ENCODE measurements at regions not wholly inside any gene's neighbourhood (a gene's known extent, or its start where the extent isn't known, plus 50 kb on each side); places are given as distances from the start of the nearest gene placed in this dataset.

DNA sequence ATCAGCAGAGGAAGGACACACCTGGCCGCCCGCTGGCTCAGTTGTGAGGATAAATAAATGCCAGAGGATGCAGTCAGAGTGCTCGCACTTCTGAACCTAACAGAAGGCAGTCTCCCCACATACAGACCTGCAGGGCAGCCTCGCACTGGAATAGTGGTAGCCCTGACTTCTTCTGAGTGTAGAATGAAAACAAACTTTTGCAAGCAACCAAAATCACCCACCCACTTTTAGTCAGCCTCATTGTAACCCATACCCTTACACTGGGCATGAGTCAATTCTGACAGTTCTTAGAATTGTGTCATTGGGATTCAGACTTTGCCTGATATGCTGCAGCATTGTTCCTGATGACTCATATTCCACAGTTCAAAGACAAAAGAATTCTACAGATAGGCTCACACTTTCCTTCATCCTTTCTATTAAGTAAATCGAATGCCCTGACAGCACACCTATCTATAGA is 167.0 kb upstream of the CDK1 start:
- ATAC-seq (ENCODE audit: low FRiP score) (peak; percentile 51), DNase-seq (ENCODE audit: low spot score) (no peak)
- TF ChIP-seq, protein P1, sequence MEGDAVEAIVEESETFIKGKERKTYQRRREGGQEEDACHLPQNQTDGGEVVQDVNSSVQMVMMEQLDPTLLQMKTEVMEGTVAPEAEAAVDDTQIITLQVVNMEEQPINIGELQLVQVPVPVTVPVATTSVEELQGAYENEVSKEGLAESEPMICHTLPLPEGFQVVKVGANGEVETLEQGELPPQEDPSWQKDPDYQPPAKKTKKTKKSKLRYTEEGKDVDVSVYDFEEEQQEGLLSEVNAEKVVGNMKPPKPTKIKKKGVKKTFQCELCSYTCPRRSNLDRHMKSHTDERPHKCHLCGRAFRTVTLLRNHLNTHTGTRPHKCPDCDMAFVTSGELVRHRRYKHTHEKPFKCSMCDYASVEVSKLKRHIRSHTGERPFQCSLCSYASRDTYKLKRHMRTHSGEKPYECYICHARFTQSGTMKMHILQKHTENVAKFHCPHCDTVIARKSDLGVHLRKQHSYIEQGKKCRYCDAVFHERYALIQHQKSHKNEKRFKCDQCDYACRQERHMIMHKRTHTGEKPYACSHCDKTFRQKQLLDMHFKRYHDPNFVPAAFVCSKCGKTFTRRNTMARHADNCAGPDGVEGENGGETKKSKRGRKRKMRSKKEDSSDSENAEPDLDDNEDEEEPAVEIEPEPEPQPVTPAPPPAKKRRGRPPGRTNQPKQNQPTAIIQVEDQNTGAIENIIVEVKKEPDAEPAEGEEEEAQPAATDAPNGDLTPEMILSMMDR (IDR thresholded peaks at IDR 0.05), result no peak

DNA sequence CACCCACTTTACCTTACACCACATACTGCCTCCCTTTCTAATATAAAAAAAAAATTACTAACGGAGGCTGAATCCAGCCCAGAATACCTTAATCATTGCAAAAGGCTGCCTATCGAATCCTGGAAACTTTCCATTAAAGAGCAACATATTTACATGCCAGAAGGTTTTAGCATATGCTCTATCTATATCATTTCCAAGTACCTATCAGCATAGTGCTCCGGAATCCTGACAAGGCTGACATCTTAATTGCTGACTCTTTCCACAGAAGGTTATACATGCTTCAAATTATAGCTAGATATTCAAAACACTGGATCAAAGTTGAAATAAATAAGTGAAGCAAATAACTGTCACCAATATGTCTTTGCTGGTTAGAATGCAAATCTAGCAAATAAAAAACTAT is 170.9 kb upstream of the CDK1 start:
- TF ChIP-seq, protein P1 (IDR thresholded peaks at IDR 0.05), result no peak
- no peak for DNase-seq (ENCODE audit: low spot score)
- no peak for ATAC-seq (ENCODE audit: low FRiP score)

- ATAC-seq (ENCODE audit: low FRiP score), result no peak
- no peak for DNase-seq (ENCODE audit: low spot score)
- TF ChIP-seq, protein P1 (IDR thresholded peaks at IDR 0.05), result no peak
These were observed 171.8 kb upstream of the CDK1 start for GRCh38 chr10:60606343-60607080.

GRCh38 chr10:60605476-60605875 is 172.8 kb upstream of the CDK1 start:
- DNase-seq (ENCODE audit: low spot score), result no peak
- no peak for ATAC-seq (ENCODE audit: low FRiP score)

DNA sequence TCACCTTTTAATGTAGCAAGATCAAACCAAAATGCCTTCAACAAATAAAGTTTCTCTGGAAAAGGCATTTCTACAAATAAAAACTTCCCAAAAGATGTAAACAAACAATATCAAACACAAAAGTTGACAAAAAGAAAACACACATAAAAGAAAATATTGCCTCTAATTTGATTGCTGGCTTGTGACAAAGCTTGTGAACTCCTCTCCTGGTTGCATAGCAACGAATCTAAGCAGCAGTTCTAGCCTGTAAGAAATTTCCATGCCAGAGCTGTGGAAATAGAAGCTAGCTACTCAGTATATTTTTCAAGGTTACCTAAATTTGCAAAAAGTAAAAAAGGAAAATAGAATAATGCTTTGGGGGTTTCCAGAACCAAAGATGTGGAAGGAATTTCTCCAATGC is 173.9 kb upstream of the CDK1 start:
- TF ChIP-seq, protein P1 (IDR thresholded peaks at IDR 0.05), result no peak
- DNase-seq (ENCODE audit: low spot score) (no peak), ATAC-seq (ENCODE audit: low FRiP score) (no peak)

More at GRCh38 chr10:60605476-60605875, 172.8 kb upstream of the CDK1 start:
- TF ChIP-seq, protein P1 (IDR thresholded peaks at IDR 0.05), result no peak

DNA sequence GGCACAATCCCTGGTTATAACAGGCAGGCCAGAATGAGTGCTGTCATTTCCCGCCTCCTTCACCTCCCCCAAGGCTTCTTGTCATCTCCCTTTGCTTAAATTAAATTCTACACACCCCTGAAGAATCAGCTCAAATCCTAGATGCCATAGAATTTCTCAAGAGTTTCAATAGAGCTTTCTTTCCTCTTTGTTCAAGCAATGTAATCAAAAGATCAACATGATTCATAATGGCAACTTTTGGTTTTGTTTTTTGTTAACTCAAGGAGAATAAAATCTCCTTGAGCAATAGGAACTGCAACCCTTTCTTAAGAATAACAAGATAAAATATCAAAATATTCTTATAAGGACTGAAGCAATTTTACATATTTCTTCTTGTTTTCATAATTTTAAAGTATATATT is 180.8 kb upstream of the CDK1 start:
- ATAC-seq (ENCODE audit: low FRiP score), result no peak

More for the DNA sequence above, 180.8 kb upstream of the CDK1 start:
- TF ChIP-seq, protein P1 (IDR thresholded peaks at IDR 0.05), result no peak
- DNase-seq (ENCODE audit: low spot score), result no peak

All from omental fat pad (tissue), 3 donors.